ENCODE measurements at regions not wholly inside any gene's neighbourhood (a gene's known extent, or its start where the extent isn't known, plus 50 kb on each side); places are given as distances from the start of the nearest gene placed in this dataset.

GRCh38 chr4:137692205-137692604 is 159.9 kb upstream of the PCDH18 start:
- H3K4me3 ChIP-seq (replicated peaks in 1 of 3; ENCODE audit: low read depth in 2 of 3, low read length in 3 of 3), result no peak overlapping the region
- no peak for DNase-seq
- H3K4me1 Mint-ChIP-seq, result no peaks in the 10 kb centered on the region
- intact Hi-C loops (cut with micrococcal nuclease), result no loop called here
- no peaks in the 10 kb centered on the region for H3K36me3 ChIP-seq (replicated peaks in 1 of 2; ENCODE audit: control insufficient read depth in 1 of 2, insufficient read depth in 2 of 2, low read length in 2 of 2)
- no peaks in the 10 kb centered on the region for H3K27me3 Mint-ChIP-seq (ENCODE audit: low read depth in 3 of 3)
- H3K27ac ChIP-seq (ENCODE audit: low read depth in 1 of 2, low read length in 2 of 2), result no peak overlapping the region
- H3K4me3 Mint-ChIP-seq, result no peak overlapping the region
- H3K4me2 ChIP-seq (replicated peaks; ENCODE audit: extremely low read depth, low read length, poor library complexity, severe bottlenecking), result no peak overlapping the region
- H3K9ac ChIP-seq (ENCODE audit: insufficient read depth, low read length, poor library complexity, severe bottlenecking), result no peak overlapping the region
- TF ChIP-seq CTCF (IDR thresholded peaks at IDR 0.05), result no peak
- no peaks in the 10 kb centered on the region for H3K79me2 ChIP-seq (ENCODE audit: insufficient read depth, low read length)
- H3K27me3 ChIP-seq (ENCODE audit: control insufficient read depth in 2 of 2, insufficient read depth in 2 of 2, low read length in 2 of 2), result no peaks in the 10 kb centered on the region
- H3K27ac Mint-ChIP-seq, result no peak overlapping the region
- peaks cover 0 to 2% (median 0%) of the 10 kb centered on the region in 7 donors for H3K9me3 Mint-ChIP-seq
- no peaks in the 10 kb centered on the region for H4K20me1 ChIP-seq (ENCODE audit: insufficient read depth, low read length)
- no peak overlapping the region for H2AFZ ChIP-seq (ENCODE audit: insufficient read depth, low read depth, low read length, poor library complexity, severe bottlenecking)
- no peaks in the 10 kb centered on the region for H3K9me3 ChIP-seq (replicated peaks in 1 of 2; ENCODE audit: control insufficient read depth in 1 of 2, insufficient read depth in 1 of 2, low read length in 2 of 2)
- H3K4me1 ChIP-seq (ENCODE audit: control insufficient read depth in 1 of 2, insufficient read depth in 2 of 2, low read length in 2 of 2), result no peaks in the 10 kb centered on the region
- no peaks in the 10 kb centered on the region for H3K36me3 Mint-ChIP-seq

- H3K36me3 Mint-ChIP-seq, result no peaks in the 10 kb centered on the region
- H3K36me3 ChIP-seq (replicated peaks in 1 of 2; ENCODE audit: control insufficient read depth in 1 of 2, insufficient read depth in 2 of 2, low read length in 2 of 2), result no peaks in the 10 kb centered on the region
- intact Hi-C loops (cut with micrococcal nuclease), result no loop called here
- no peak overlapping the region for H3K27ac Mint-ChIP-seq
- H3K9me3 Mint-ChIP-seq, result peaks cover 0 to 4% (median 0%) of the 10 kb centered on the region in 7 donors
- no peak for TF ChIP-seq CTCF (IDR thresholded peaks at IDR 0.05)
- no peaks in the 10 kb centered on the region for H3K79me2 ChIP-seq (ENCODE audit: insufficient read depth, low read length)
- H3K27ac ChIP-seq (ENCODE audit: low read depth in 1 of 2, low read length in 2 of 2), result no peak overlapping the region
- H2AFZ ChIP-seq (ENCODE audit: insufficient read depth, low read depth, low read length, poor library complexity, severe bottlenecking), result no peak overlapping the region
- no peak overlapping the region for H3K4me3 ChIP-seq (replicated peaks in 1 of 3; ENCODE audit: low read depth in 2 of 3, low read length in 3 of 3)
- DNase-seq, result no peak
- no peak overlapping the region for H3K9ac ChIP-seq (ENCODE audit: insufficient read depth, low read length, poor library complexity, severe bottlenecking)
- H4K20me1 ChIP-seq (ENCODE audit: insufficient read depth, low read length), result no peaks in the 10 kb centered on the region
- no peaks in the 10 kb centered on the region for H3K27me3 ChIP-seq (ENCODE audit: control insufficient read depth in 2 of 2, insufficient read depth in 2 of 2, low read length in 2 of 2)
- H3K9me3 ChIP-seq (replicated peaks in 1 of 2; ENCODE audit: control insufficient read depth in 1 of 2, insufficient read depth in 1 of 2, low read length in 2 of 2), result no peaks in the 10 kb centered on the region
- H3K4me1 ChIP-seq (ENCODE audit: control insufficient read depth in 1 of 2, insufficient read depth in 2 of 2, low read length in 2 of 2), result no peaks in the 10 kb centered on the region
- H3K27me3 Mint-ChIP-seq (ENCODE audit: low read depth in 3 of 3), result no peaks in the 10 kb centered on the region
- no peaks in the 10 kb centered on the region for H3K4me1 Mint-ChIP-seq
- no CpG with 5 or more reads among the region's 1 CpG for WGBS (ENCODE audit: insufficient coverage)
- no peak overlapping the region for H3K4me3 Mint-ChIP-seq
- H3K4me2 ChIP-seq (replicated peaks; ENCODE audit: extremely low read depth, low read length, poor library complexity, severe bottlenecking), result no peak overlapping the region
Observed at GRCh38 chr4:137688651-137689050, 156.4 kb upstream of the PCDH18 start.
